Activated CD4-positive, alpha-beta T cell treated with anti-CD3 and anti-CD28 coated beads, Interleukin-2, amount 50 U/mL, for 16 hours (primary cell): ENCODE measurements at regions not wholly inside any gene's neighbourhood (a gene's known extent, or its start where the extent isn't known, plus 50 kb on each side); places are given as distances from the start of the nearest gene placed in this dataset.

ENCODE experiments used
- DNase-seq: peaks from one replicate; pipeline ENCODE4 v3.0.0-alpha.2; 2020

GRCh38 chr18:65544701-65545100 lies 206.1 kb upstream of the CDH7 start:
- no peak for DNase-seq

GRCh38 chr18:65527879-65528633 lies 222.8 kb upstream of the CDH7 start:
- no peak for DNase-seq

DNA sequence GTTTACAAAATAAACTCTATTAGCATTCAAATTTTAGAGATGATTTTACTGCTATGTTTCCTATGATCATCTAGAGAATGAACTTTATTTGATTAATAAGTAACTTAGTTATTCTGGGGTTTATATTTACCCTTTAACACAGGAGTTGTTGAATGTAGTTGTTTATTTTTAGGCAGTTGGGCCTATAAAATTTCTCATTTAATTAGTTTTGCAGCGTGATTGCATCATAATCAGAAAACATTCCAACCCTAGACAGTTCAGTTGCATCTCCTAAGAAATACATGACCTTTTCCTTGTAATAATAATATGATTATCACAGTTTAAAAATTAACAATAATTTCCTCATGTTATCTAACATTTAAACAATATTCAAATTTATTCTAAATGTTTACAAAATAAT lies 224.7 kb upstream of the CDH7 start:
- DNase-seq, result no peak

DNA sequence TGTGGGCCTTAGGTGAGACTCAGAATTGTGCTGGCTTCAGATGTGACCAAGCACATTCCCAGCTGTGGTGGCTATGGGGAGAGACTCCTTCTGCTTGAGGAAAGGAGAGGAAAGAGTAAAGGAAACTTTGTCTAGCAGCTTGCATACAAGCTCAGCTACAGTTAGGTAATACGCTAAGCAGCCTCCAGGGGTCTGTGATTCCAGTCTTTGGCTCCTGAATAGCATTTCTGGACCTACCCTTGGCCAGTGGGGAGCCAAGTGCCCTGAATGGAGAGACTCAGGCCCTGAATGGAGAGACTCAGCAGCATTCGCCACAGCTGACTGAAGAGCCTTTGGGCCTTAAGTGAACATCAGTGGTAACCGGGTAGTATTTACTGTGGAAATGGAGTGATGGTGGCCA lies 227.4 kb upstream of the CDH7 start:
- DNase-seq, result no peak

GRCh38 chr18:65522907-65523306 lies 227.9 kb upstream of the CDH7 start:
- DNase-seq, result no peak

- no peak for DNase-seq
These were observed 234.6 kb upstream of the CDH7 start for GRCh38 chr18:65516209-65516608.

- DNase-seq, result no peak
These were observed 252.2 kb upstream of the CDH7 start for GRCh38 chr18:65498605-65499004.

GRCh38 chr18:65487569-65487968 lies 263.2 kb upstream of the CDH7 start:
- DNase-seq, result no peak

DNA sequence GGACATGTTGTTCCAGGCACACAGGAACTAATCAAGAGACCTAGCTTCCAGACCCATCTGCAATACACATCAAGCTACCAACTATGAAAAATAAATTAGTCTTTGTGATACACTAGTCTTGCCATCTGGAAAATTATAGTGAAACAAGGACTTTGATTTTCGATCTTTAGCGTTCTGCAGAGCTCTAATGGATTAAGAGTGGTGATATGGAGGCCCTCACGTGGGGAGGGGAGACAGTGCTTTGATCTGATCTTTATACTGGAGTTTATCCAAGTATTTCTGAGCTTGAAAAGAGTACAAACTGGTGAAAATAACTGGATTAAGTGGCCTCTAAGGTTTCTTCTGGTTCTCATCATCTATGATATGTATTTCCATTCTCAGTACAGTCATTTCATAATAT lies 273.4 kb upstream of the CDH7 start:
- DNase-seq, result no peak

DNA sequence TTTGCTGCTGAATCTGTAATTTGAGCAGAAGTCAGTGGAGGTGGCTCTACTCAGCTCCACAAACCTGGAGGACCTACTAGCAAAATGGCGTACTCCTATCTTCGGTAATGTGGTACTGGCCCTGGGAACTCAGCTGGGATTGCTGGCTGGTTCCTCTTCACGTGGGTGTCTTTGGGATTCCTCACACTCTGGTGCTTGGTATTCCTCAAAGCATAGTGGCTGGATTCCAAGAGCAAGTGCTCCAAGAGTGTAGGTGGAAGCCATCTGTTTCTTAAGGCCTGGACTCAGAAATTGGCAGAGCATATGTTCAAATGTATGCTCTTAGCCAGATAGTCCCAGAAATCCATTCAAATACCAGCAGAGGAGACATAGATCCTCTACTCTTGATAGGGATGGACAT lies 281.9 kb upstream of the CDH7 start:
- no peak for DNase-seq

GRCh38 chr18:65464361-65464760 lies 286.5 kb upstream of the CDH7 start:
- DNase-seq, result no peak

DNA sequence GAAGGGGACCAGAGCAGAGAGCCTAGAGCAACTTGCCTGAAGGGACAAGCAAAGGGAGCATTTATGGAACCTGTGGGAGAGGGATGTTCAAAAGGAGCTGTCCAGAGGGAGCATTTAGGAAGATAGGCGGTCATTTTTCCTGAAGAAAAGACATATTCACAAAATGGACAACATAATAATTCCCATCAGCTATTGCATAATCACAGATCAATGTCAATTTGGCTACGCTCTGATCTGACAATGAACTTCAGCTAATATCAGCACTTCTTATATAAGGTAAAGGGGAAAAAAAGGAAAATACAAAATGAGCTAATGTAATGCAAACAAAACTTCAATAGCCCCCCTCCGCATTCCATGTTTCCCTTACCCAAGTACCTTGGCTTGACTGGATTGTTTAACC lies 291.1 kb upstream of the CDH7 start:
- no peak for DNase-seq

DNA sequence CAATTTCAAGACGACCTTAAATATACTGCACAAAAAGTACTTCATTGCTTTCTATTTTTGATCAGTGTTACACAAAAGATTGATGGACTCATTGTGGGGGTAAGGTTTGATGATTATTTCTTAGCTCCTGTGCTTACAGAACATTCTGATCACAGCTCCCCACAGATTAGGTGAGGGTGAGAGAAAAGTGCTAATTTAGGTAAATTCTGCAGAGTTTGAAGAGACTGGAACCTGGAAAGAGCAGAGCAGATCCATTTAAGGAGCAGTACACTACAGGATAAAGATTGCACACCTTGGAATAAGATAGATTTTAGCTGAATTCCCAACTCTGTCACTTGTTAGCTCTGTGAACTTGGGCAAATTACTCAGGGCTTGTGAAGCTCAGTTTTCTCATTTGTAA lies 291.9 kb upstream of the CDH7 start:
- no peak for DNase-seq

DNA sequence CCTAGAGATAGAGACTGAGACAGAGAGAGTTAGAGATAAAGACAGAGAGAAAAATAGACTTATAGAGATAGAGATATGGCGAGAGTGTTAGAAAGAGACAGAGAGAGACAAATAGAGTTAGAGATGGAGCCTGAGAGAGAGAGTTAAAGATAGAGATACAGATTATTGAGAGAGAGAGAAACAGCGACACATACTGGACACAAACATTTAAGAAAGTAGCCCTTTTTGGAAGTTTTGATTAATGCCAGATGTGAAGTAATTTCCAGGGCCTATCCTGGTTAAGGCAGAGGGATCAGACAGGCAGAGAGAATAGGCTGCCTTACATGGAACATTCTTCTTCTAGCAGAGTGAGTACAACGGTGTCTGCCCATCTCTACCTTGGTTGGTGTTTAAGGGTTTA lies 311.6 kb upstream of the CDH7 start:
- no peak for DNase-seq

DNA sequence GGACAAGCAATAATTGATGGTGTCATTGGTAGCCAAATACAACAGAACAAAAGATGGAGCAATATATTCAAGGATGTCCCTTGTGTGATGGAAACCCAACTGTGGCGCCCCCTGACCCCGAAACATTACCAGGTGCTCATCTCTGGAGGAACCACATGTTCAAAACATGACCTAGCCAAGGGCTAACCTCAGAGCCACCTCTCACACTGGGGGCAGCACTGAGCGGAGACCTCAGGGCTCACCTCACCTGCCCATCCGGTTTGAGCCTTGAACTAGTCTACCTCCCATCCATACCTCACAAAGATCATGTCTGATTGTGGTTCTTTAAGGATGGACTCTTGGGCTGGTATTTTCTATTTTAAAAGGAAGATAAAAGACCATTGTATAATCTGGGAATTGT lies 314.4 kb upstream of the CDH7 start:
- no peak for DNase-seq

- DNase-seq, result no peak
These were observed 315.3 kb upstream of the CDH7 start for GRCh38 chr18:65435534-65435933.

DNA sequence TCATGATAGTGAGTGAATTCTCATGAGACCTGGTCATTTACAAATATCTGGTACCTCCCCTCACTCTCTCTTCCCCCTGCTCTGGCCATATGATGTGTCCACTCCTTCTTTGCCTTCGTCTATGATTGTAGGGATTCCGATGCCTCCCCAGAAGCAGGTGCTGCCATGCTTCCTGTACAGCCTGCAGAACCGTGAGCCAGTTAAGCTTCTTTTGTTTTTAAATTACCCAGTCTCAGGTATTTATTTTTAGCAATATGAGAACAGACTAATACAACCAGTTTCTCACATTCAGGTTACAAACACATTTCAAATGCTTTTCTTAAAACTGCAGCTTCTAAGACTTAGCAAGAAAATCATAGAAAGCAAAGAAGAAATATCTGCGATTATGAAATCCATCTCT lies 321.2 kb upstream of the CDH7 start:
- DNase-seq, result no peak

DNA sequence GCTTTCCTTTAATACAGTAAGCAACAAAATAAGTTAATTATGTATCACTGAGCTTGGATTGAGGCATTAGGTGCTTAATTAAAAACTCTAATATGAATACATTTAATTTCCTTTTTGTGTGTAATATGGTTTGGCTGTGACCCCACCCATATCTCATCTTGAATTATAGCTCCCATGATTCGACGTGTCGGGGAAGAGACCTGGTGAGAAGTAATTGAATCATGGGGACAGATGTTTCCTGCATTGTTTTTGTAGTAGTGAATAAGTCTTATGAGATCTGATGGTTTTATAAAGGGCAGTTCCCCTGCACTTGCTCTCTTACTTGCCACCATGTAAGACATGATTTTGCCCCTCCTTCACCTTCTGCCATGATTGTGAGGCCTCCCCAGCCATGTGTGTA lies 325.4 kb upstream of the CDH7 start:
- DNase-seq, result no peak

- no peak for DNase-seq
These were observed 327.0 kb upstream of the CDH7 start for GRCh38 chr18:65423776-65424175.

DNA sequence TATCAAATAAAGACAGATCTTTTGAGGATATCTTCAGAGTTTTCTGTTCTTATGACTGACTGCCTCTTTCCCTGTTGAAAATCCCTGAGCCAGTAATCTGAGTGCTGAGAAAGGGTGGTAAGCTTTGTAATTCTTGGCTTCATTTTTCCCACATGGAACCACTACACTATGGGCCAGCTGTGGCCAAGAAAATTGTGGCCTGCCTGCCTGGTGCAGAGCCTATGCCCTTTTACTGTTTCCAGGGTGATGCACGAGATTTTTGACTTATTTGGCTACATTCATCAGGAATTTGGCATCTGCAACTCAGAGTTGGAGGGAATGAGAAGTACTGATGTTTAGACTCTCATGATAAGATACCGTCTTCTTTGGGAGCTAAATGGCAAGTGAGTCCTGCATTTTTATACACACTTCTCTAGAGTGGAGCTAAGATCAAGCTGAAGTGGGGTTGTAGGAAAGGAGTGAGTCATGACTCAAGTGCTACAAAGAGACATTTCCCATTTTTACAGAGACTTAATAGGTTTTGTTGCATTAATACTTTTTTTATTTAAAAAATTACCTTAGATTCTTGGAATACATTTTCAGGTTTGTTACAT lies 328.2 kb upstream of the CDH7 start:
- no peak for DNase-seq

- no peak for DNase-seq
These were observed 335.7 kb upstream of the CDH7 start for GRCh38 chr18:65415098-65415497.

DNA sequence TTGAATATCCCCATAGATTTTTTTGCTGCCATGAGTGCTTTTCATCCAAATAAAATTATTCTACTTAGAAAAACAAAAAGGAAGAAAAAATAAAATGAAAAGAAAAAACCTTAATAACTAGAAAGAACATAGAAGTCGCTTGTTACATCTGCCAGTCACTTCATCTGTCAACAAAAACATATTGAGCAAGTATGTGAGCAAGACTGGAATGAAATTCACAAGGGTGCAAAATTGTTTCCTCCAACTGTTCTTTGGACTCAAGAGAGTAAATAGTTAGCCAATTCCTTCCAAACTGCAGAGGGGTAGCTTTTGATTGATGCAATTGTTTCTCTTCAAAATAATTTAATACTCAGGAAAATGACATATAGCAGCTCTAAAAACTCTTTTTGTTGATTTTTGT lies 336.3 kb upstream of the CDH7 start:
- no peak for DNase-seq

GRCh38 chr18:65411061-65411460 lies 339.8 kb upstream of the CDH7 start:
- no peak for DNase-seq

GRCh38 chr18:65409261-65409660 lies 341.6 kb upstream of the CDH7 start:
- DNase-seq, result no peak

- no peak for DNase-seq
These were observed 347.3 kb upstream of the CDH7 start for GRCh38 chr18:65403534-65403933.
